ENCODE measurements at regions not wholly inside any gene's neighbourhood (a gene's known extent, or its start where the extent isn't known, plus 50 kb on each side); places are given as distances from the start of the nearest gene placed in this dataset.

GRCh38 chr12:77300811-77301210, 235.4 kb upstream of the E2F7 start:
- TF ChIP-seq E4F1 (IDR thresholded peaks at IDR 0.05; ENCODE audit: borderline replicate concordance, partially characterized antibody), result no peak
- no peak for TF ChIP-seq CEBPB (IDR thresholded peaks at IDR 0.05; ENCODE audit: borderline replicate concordance in 1 of 2, low read depth in 2 of 2, low read length in 2 of 2)
- TF ChIP-seq NBN (IDR thresholded peaks at IDR 0.05), result no peak
- TF ChIP-seq WRNIP1 (IDR thresholded peaks at IDR 0.05; ENCODE audit: borderline replicate concordance, low read depth, low read length), result no peak
- TF ChIP-seq, protein P1, sequence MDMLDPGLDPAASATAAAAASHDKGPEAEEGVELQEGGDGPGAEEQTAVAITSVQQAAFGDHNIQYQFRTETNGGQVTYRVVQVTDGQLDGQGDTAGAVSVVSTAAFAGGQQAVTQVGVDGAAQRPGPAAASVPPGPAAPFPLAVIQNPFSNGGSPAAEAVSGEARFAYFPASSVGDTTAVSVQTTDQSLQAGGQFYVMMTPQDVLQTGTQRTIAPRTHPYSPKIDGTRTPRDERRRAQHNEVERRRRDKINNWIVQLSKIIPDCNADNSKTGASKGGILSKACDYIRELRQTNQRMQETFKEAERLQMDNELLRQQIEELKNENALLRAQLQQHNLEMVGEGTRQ (IDR thresholded peaks at IDR 0.05; ENCODE audit: borderline replicate concordance, low read depth, low read length), result no peak
- TF ChIP-seq POLR2AphosphoS5 (IDR thresholded peaks at IDR 0.05; ENCODE audit: low read length), result no peak
- no peak for TF ChIP-seq RCOR1 (conservative IDR thresholded peaks at IDR 0.05; ENCODE audit: low read depth, low read length)

Measured in GM12878 (cell line).